ENCODE measurements at regions not wholly inside any gene's neighbourhood (a gene's known extent, or its start where the extent isn't known, plus 50 kb on each side); places are given as distances from the start of the nearest gene placed in this dataset.

DNA sequence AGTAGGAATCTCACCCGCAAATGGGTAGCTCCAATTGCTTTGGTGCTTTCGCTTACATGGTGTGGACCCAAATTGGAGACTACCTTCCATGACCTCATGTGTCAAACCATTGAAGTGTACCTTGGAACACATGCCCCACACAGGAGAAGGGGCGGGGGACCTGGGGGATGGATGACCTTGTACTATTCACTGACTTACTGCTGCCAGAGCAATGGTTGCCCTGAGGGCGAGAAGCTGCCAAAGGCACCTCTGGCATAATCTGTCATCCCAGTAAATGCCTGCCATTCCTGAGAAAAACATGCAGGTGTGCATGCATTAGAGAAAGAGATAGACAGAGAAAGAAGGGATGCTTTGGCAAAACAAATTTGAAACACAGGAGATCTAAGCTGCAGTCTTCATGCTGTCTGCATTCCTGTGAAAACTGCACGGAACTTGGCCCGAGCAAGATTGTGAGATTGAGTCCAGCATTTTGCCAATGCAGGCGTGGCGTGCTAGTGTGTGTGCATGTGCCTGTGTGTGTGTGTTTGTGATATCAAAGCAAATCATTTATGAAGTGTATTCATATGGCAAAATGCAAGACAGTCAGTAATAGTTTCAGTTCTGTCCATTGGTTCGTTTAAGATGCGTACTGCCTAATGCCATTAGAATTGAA is 219.5 kb upstream of the MDFIC2 start:
- TF ChIP-seq Cebpa-rat (IDR thresholded peaks at IDR 0.05) = no peak
- Histone ChIP-seq H4K20me1 (no peaks in the 10 kb centered on the region), H3K27me3 (no peaks in the 10 kb centered on the region), H3K4me1 (no peaks in the 10 kb centered on the region), H3K4me3 (no peak overlapping the region), H3K36me3 (no peaks in the 10 kb centered on the region), H3K9ac (no peak overlapping the region), H3K9me3 (replicated peaks in 1 of 11) (no peaks in the 10 kb centered on the region), H3K4me2 (no peak overlapping the region), H3K27ac (no peak overlapping the region)

DNA sequence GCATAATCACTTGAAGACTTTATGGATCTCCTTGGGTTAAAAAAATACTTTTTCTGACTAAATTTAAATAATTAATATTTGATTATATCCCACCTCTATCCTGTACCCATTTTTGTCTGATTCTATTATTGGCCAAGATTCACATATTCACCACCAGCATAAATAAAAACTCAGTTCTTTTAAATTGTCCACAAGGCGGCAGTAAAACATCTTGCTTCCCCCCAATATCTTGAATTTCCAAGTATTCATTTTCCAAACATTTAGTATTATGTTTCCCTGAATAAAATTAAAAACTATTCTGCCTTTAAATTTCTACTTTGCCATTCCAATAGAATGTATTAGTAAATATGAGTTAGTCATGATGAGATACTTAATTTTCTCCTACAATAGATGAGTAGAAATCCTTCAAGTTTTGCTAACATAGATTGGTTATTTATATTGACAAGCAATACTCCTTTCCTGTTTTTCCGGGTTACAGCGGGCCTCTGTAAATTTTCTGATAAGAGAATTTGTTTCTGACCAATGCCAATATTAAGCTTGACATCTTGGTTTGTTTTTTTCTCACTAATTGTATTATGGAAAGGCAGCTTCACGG is 218.7 kb upstream of the MDFIC2 start:
- H3K9me3 ChIP-seq (replicated peaks in 1 of 11) = no peaks in the 10 kb centered on the region
- no peak overlapping the region for H3K4me2 ChIP-seq
- no peaks in the 10 kb centered on the region for H4K20me1 ChIP-seq
- no peak overlapping the region for H3K27ac ChIP-seq
- H3K4me3 ChIP-seq = no peak overlapping the region
- no peak for TF ChIP-seq Cebpa-rat (IDR thresholded peaks at IDR 0.05)
- no peaks in the 10 kb centered on the region for H3K36me3 ChIP-seq
- H3K9ac ChIP-seq = no peak overlapping the region
- no peaks in the 10 kb centered on the region for H3K27me3 ChIP-seq
- no peaks in the 10 kb centered on the region for H3K4me1 ChIP-seq

DNA sequence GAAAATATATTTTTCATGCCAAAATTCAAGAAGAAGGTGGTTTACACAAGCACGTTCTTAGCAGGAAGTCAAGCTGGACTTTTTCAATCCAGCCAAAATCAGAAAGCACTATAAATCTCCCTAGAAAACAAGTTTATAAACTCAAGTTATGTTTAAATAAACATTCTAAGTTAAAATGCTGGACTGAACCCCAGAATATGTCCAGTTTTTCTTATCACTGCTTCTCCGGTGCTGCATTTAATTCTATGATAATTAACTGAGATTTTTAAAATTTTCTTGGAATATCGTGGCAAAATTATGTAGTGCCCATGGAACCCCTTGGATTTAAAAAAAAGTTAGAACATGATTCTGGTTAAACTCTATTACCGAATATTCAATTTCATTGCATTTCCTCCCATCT is 218.2 kb upstream of the MDFIC2 start:
- Histone ChIP-seq H3K9me3 (replicated peaks in 1 of 11) (no peaks in the 10 kb centered on the region), H4K20me1 (no peaks in the 10 kb centered on the region), H3K4me2 (no peak overlapping the region), H3K36me3 (no peaks in the 10 kb centered on the region), H3K9ac (no peak overlapping the region), H3K4me1 (no peaks in the 10 kb centered on the region), H3K27me3 (no peaks in the 10 kb centered on the region), H3K4me3 (no peak overlapping the region), H3K27ac (no peak overlapping the region)
- no peak for TF ChIP-seq Cebpa-rat (IDR thresholded peaks at IDR 0.05)

GRCh38 chr3:70527026-70527425 is 214.6 kb upstream of the MDFIC2 start:
- Histone ChIP-seq H3K9ac (no peak overlapping the region), H3K4me3 (no peak overlapping the region), H3K36me3 (no peaks in the 10 kb centered on the region), H3K9me3 (replicated peaks in 1 of 11) (no peaks in the 10 kb centered on the region), H3K4me1 (no peaks in the 10 kb centered on the region), H3K4me2 (no peak overlapping the region), H3K27ac (no peak overlapping the region), H3K27me3 (no peaks in the 10 kb centered on the region), H4K20me1 (no peaks in the 10 kb centered on the region)
- no peak for TF ChIP-seq Cebpa-rat (IDR thresholded peaks at IDR 0.05)

DNA sequence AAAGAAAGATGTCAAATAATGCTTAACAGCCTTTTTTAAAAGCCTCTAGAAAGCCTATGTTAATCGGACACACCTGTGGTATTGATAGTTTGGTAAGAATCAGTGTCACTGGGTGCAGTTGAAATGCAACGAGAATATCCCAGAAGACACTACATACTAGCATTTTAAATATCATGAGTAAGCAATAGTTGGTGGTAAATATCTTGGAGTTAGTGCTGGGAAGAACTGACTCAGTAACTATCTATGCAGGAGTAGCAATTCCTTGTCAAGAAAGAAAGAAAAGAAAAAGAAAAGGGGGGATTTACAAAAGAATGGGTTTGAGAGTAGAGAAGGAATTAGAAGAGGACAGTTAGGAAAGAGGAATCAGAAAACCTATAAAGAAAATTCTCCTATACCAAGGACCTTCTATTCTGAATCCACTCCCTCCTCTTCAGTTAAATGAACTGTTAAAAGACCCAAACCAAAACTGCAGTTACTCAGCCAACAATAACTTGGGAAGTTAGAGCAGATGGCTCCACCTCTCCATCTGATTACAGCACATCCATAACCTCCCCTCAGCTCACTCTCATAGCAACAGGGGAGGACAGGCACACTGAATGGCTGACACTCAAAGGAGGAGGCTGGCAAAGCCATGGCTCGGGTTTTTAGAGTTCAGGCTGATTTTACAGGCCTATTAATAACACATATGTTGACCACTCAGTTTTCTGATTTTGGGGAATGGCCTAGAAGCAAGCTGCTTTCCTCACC is 207.6 kb upstream of the MDFIC2 start:
- H3K27me3 ChIP-seq = no peaks in the 10 kb centered on the region
- no peaks in the 10 kb centered on the region for H3K9me3 ChIP-seq (replicated peaks in 1 of 11)
- no peaks in the 10 kb centered on the region for H4K20me1 ChIP-seq
- peak overlapping the region in 4 of 11 experiments; percentile 2 to 23 (median 8); a peak in 5 of 22 replicates for H3K4me2 ChIP-seq
- no peak overlapping the region for H3K9ac ChIP-seq
- no peak for TF ChIP-seq Cebpa-rat (IDR thresholded peaks at IDR 0.05)
- no peak overlapping the region for H3K27ac ChIP-seq
- no peak overlapping the region for H3K4me3 ChIP-seq
- H3K4me1 ChIP-seq = peaks cover 0 to 52% (median 20%) of the 10 kb centered on the region in 10 experiments; a peak in 14 of 20 replicates
- no peaks in the 10 kb centered on the region for H3K36me3 ChIP-seq

GRCh38 chr3:70519026-70519425 is 206.6 kb upstream of the MDFIC2 start:
- Histone ChIP-seq H3K4me2 (no peak overlapping the region; a peak in 3 of 22 replicates), H3K9me3 (replicated peaks in 1 of 11) (no peaks in the 10 kb centered on the region; a peak in 1 of 22 replicates), H3K4me1 (peaks cover 0 to 57% (median 21%) of the 10 kb centered on the region in 10 experiments; a peak in 14 of 20 replicates), H4K20me1 (no peaks in the 10 kb centered on the region), H3K9ac (no peak overlapping the region), H3K4me3 (no peak overlapping the region), H3K36me3 (no peaks in the 10 kb centered on the region), H3K27me3 (no peaks in the 10 kb centered on the region), H3K27ac (no peak overlapping the region)
- TF ChIP-seq Cebpa-rat (IDR thresholded peaks at IDR 0.05) = no peak

GRCh38 chr3:70518356-70518755 is 205.9 kb upstream of the MDFIC2 start:
- TF ChIP-seq Cebpa-rat (IDR thresholded peaks at IDR 0.05) = no peak
- H3K27ac ChIP-seq = no peak overlapping the region
- H3K4me1 ChIP-seq = peaks cover 0 to 64% (median 26%) of the 10 kb centered on the region in 10 experiments; a peak in 15 of 20 replicates
- H3K9ac ChIP-seq = no peak overlapping the region
- H4K20me1 ChIP-seq = no peaks in the 10 kb centered on the region
- H3K36me3 ChIP-seq = no peaks in the 10 kb centered on the region
- H3K9me3 ChIP-seq (replicated peaks in 1 of 11) = no peaks in the 10 kb centered on the region; a peak in 1 of 22 replicates
- no peaks in the 10 kb centered on the region for H3K27me3 ChIP-seq
- peak overlapping the region in 4 of 11 experiments; percentile 23 to 46 (median 26); a peak in 6 of 22 replicates for H3K4me2 ChIP-seq
- no peak overlapping the region for H3K4me3 ChIP-seq

- Histone ChIP-seq H3K9ac (no peak overlapping the region; a peak in 2 of 22 replicates), H3K27me3 (no peaks in the 10 kb centered on the region), H3K27ac (peak overlapping the region in 2 of 11 experiments; percentile 23 to 30; a peak in 3 of 22 replicates), H4K20me1 (no peaks in the 10 kb centered on the region), H3K9me3 (replicated peaks in 1 of 11) (no peaks in the 10 kb centered on the region; a peak in 1 of 22 replicates), H3K4me2 (peak overlapping the region in 8 of 11 experiments; percentile 46 to 81 (median 62); a peak in 15 of 22 replicates), H3K4me1 (peaks cover 0 to 74% (median 32%) of the 10 kb centered on the region in 10 experiments; a peak in 15 of 20 replicates), H3K36me3 (no peaks in the 10 kb centered on the region), H3K4me3 (no peak overlapping the region)
- no peak for TF ChIP-seq Cebpa-rat (IDR thresholded peaks at IDR 0.05)
Observed at GRCh38 chr3:70517124-70517890, 204.9 kb upstream of the MDFIC2 start.

DNA sequence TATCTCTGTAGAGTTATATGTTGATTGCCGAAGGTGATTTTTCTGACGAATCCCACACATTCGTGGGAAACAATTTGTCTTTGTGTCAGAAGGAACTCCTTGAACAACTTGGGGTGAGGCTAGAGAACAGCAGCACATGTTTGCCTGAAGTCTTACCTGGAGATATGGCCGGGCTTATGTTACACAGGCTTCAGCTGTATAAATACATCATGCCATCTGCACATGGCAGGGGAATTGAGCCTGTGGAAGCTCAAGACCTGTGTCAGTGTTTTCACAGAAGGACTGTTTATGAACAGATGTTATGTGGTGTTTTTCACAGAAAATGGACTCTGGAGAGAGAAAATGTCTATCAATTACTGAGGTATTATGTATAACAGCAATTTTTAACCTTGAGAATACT is 203.6 kb upstream of the MDFIC2 start:
- H3K9me3 ChIP-seq (replicated peaks in 1 of 11) = no peaks in the 10 kb centered on the region; a peak in 1 of 22 replicates
- peak overlapping the region in 5 of 11 experiments; percentile 47 to 81 (median 67); a peak in 6 of 22 replicates for H3K4me2 ChIP-seq
- no peak for TF ChIP-seq Cebpa-rat (IDR thresholded peaks at IDR 0.05)
- no peak overlapping the region for H3K27ac ChIP-seq
- peaks cover 0 to 81% (median 32%) of the 10 kb centered on the region in 10 experiments; a peak in 15 of 20 replicates for H3K4me1 ChIP-seq
- no peaks in the 10 kb centered on the region for H4K20me1 ChIP-seq
- no peak overlapping the region for H3K4me3 ChIP-seq
- H3K27me3 ChIP-seq = no peaks in the 10 kb centered on the region
- no peak overlapping the region for H3K9ac ChIP-seq
- no peaks in the 10 kb centered on the region for H3K36me3 ChIP-seq
